ENCODE measurements at regions not wholly inside any gene's neighbourhood (a gene's known extent, or its start where the extent isn't known, plus 50 kb on each side); places are given as distances from the start of the nearest gene placed in this dataset.

DNA sequence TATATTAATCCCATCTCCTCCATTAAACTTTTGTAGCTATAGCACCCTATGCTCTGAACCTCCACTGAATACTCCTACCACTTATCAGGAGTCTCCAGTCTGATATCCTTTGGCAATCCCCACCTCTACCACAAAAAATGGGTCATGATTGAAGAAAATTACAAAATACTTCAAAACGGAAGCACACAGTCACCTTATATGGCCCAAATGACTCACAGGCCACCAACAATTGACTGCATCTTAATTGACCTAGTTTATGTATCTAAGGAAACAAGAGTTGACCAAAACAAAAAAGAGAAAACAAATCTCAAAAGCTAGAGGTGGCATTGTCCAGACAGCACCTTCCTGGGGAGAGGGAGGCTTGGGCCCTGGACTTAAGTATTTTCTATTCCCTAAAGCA is 120.0 kb upstream of the DIAPH2 start:
- Histone ChIP-seq H3K4me3 (no peak overlapping the region), H3K4me2 (no peak overlapping the region; the same call in 2 of the 3 replicates), H3K4me1 (peaks cover 12% of the 10 kb centered on the region; the same call in 2 of the 3 replicates), H3K9me3 (no peaks in the 10 kb centered on the region), H3K27ac (no peak overlapping the region; a peak in 1 of 6 replicates)
- FAIRE-seq (peak; percentile 49), ATAC-seq (no peak), DNase-seq (ENCODE audit: low read depth in 1 of 2, low spot score in 1 of 2) (no peak)
- no peak for TF ChIP-seq HOXA7 (CRISPR knock-in tag; IDR thresholded peaks at IDR 0.05)
- TF ChIP-seq, protein P1, sequence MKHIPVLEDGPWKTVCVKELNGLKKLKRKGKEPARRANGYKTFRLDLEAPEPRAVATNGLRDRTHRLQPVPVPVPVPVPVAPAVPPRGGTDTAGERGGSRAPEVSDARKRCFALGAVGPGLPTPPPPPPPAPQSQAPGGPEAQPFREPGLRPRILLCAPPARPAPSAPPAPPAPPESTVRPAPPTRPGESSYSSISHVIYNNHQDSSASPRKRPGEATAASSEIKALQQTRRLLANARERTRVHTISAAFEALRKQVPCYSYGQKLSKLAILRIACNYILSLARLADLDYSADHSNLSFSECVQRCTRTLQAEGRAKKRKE (CRISPR knock-in tag; IDR thresholded peaks at IDR 0.05; ENCODE audit: low read depth) = no peak
- ChIA-PET CTCF (interaction anchor here (2.6 kb wide), 1 partner anchor 192 kb away, joined by 7 read pairs; no protein-coding TSS in a partner anchor), POLR2A (no interaction called here)
- WGBS (ENCODE audit: missing lambda C conversion rate) = 75% methylated on average over 1 of the region's 1 CpG

DNA sequence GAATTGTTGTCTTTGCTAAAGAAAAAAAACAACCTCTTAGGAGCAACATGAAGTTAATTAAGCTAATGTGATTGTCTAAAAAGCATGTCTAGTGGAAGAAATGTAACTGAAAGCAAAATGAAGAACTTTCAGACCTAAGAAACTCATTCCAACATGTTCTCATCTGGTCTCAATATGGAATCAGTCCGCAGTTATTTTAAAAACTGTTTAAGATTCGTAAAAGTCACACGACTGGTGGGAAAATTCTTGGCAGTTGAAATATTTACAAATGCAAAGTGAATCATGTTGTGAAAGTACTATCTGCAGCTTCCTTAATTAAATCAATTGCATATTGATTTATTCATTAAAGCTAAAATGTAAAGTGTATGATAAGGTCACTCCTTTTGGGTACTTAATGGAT is 117.8 kb upstream of the DIAPH2 start:
- no peak for DNase-seq (ENCODE audit: low read depth in 1 of 2, low spot score in 1 of 2)
- CTCF ChIA-PET = no interaction called here
- FAIRE-seq = peak; percentile 91
- no peak for TF ChIP-seq GATA3 (IDR thresholded peaks at IDR 0.05; ENCODE audit: borderline replicate concordance)
- H3K9me3 ChIP-seq = no peaks in the 10 kb centered on the region
- no peak overlapping the region for H3K4me2 ChIP-seq
- no peak overlapping the region for H3K4me3 ChIP-seq
- POLR2A ChIA-PET = no interaction called here
- no peak for ATAC-seq
- WGBS (ENCODE audit: missing lambda C conversion rate) = 90% methylated on average over 3 of the region's 3 CpGs
- no peak overlapping the region for H3K27ac ChIP-seq
- H3K4me1 ChIP-seq = peaks cover 12% of the 10 kb centered on the region; the same call in 2 of the 3 replicates

DNA sequence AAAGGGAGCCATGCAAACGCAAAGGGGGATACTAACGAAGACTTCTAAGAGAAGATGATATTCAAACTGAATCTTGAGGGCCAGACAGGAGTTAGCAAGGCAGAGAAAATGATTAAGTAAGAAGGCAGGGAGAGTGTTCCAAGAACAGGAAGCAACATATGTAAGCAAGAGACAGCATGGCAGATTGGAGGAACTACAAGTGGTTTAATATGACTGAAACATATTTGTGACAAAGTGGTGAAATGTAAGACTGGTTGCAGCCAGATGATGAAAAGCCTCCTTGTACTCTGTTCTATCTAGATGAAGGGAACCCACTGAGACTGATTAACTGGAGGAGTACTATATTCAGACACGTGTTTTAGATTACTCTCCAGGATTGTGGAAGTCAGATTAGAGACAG is 116.6 kb upstream of the DIAPH2 start:
- no peak for FAIRE-seq
- H3K27ac ChIP-seq = no peak overlapping the region
- no peak overlapping the region for H3K4me3 ChIP-seq
- POLR2A ChIA-PET = no interaction called here
- ATAC-seq = no peak
- H3K4me2 ChIP-seq = no peak overlapping the region
- H3K4me1 ChIP-seq = peaks cover 9% of the 10 kb centered on the region; the same call in 2 of the 3 replicates
- WGBS (ENCODE audit: missing lambda C conversion rate) = 48% methylated on average over 3 of the region's 3 CpGs
- no peaks in the 10 kb centered on the region for H3K9me3 ChIP-seq
- DNase-seq (ENCODE audit: low read depth in 1 of 2, low spot score in 1 of 2) = no peak
- TF ChIP-seq RAD21 (conservative IDR thresholded peaks at IDR 0.05 in 1 of 2, IDR thresholded peaks at IDR 0.05 in 1 of 2) (no peak), TP53 (CRISPR knock-in tag; IDR thresholded peaks at IDR 0.05) (no peak), GATA3 (IDR thresholded peaks at IDR 0.05; ENCODE audit: borderline replicate concordance) (no peak), EP300 (IDR thresholded peaks at IDR 0.05) (no peak), CBX2 (IDR thresholded peaks at IDR 0.05; ENCODE audit: borderline replicate concordance, low read depth) (no peak), BHLHE40 (IDR thresholded peaks at IDR 0.05; ENCODE audit: low read depth, low read length) (no peak), FOXS1 (CRISPR knock-in tag; IDR thresholded peaks at IDR 0.05) (no peak), FOSB (CRISPR knock-in tag; IDR thresholded peaks at IDR 0.05) (no peak), MYC (IDR thresholded peaks at IDR 0.05; ENCODE audit: borderline replicate concordance, low read length) (no peak), SREBF2 (IDR thresholded peaks at IDR 0.05) (no peak)
- TF ChIP-seq, protein P2, sequence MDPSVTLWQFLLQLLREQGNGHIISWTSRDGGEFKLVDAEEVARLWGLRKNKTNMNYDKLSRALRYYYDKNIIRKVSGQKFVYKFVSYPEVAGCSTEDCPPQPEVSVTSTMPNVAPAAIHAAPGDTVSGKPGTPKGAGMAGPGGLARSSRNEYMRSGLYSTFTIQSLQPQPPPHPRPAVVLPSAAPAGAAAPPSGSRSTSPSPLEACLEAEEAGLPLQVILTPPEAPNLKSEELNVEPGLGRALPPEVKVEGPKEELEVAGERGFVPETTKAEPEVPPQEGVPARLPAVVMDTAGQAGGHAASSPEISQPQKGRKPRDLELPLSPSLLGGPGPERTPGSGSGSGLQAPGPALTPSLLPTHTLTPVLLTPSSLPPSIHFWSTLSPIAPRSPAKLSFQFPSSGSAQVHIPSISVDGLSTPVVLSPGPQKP (IDR thresholded peaks at IDR 0.05; ENCODE audit: low read depth, low read length) = no peak
- TF ChIP-seq, protein P3, sequence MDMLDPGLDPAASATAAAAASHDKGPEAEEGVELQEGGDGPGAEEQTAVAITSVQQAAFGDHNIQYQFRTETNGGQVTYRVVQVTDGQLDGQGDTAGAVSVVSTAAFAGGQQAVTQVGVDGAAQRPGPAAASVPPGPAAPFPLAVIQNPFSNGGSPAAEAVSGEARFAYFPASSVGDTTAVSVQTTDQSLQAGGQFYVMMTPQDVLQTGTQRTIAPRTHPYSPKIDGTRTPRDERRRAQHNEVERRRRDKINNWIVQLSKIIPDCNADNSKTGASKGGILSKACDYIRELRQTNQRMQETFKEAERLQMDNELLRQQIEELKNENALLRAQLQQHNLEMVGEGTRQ (IDR thresholded peaks at IDR 0.05) = no peak
- TF ChIP-seq, protein P4, sequence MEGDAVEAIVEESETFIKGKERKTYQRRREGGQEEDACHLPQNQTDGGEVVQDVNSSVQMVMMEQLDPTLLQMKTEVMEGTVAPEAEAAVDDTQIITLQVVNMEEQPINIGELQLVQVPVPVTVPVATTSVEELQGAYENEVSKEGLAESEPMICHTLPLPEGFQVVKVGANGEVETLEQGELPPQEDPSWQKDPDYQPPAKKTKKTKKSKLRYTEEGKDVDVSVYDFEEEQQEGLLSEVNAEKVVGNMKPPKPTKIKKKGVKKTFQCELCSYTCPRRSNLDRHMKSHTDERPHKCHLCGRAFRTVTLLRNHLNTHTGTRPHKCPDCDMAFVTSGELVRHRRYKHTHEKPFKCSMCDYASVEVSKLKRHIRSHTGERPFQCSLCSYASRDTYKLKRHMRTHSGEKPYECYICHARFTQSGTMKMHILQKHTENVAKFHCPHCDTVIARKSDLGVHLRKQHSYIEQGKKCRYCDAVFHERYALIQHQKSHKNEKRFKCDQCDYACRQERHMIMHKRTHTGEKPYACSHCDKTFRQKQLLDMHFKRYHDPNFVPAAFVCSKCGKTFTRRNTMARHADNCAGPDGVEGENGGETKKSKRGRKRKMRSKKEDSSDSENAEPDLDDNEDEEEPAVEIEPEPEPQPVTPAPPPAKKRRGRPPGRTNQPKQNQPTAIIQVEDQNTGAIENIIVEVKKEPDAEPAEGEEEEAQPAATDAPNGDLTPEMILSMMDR (IDR thresholded peaks at IDR 0.05) = no peak
- TF ChIP-seq, protein P5, sequence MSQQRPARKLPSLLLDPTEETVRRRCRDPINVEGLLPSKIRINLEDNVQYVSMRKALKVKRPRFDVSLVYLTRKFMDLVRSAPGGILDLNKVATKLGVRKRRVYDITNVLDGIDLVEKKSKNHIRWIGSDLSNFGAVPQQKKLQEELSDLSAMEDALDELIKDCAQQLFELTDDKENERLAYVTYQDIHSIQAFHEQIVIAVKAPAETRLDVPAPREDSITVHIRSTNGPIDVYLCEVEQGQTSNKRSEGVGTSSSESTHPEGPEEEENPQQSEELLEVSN (IDR thresholded peaks at IDR 0.05; ENCODE audit: borderline replicate concordance, low read depth) = no peak
- CTCF ChIA-PET = no interaction called here
